ENCODE measurements at regions not wholly inside any gene's neighbourhood (a gene's known extent, or its start where the extent isn't known, plus 50 kb on each side); places are given as distances from the start of the nearest gene placed in this dataset.

DNA sequence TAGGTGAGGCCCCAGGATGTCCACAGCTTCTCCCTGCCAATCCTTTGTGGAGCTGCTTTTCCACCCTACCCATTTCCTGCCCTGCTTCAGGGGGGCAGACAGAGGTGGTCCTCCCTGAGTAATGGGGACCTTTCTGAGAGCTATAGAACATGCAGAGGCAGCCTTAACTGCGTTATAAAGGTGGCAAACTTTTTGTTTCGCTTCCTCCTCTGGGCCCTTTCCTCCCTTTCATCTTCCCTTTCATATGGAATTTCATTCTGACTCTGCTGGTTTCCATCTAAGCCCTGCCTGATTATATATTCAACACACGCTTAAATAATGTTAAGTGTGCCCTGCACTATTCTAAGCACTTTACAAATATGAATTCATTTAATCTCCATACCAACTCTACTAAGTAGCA is 169.3 kb upstream of the E2F8 start:
- Mint-ChIP-seq H3K4me3 (no peak overlapping the region), H3K4me1 (no peaks in the 10 kb centered on the region), H3K36me3 (no peaks in the 10 kb centered on the region), H3K27ac (no peak overlapping the region), H3K9me3 (peaks cover 0 to 12% (median 0%) of the 10 kb centered on the region in 7 donors), H3K27me3 (ENCODE audit: low read depth in 3 of 3) (peaks cover 6 to 9% (median 7%) of the 10 kb centered on the region in 3 donors)
- no peaks in the 10 kb centered on the region for H3K27me3 ChIP-seq (ENCODE audit: control insufficient read depth in 2 of 2, insufficient read depth in 2 of 2, low read length in 2 of 2)
- no peak overlapping the region for H3K27ac ChIP-seq (ENCODE audit: low read depth in 1 of 2, low read length in 2 of 2)
- H2AFZ ChIP-seq (ENCODE audit: insufficient read depth, low read depth, low read length, poor library complexity, severe bottlenecking), result no peak overlapping the region
- 88% methylated on average over 2 of the region's 3 CpGs for WGBS (ENCODE audit: insufficient coverage)
- H3K79me2 ChIP-seq (ENCODE audit: insufficient read depth, low read length), result no peaks in the 10 kb centered on the region
- H3K4me1 ChIP-seq (ENCODE audit: control insufficient read depth in 1 of 2, insufficient read depth in 2 of 2, low read length in 2 of 2), result no peaks in the 10 kb centered on the region
- no peaks in the 10 kb centered on the region for H4K20me1 ChIP-seq (ENCODE audit: insufficient read depth, low read length)
- TF ChIP-seq CTCF (IDR thresholded peaks at IDR 0.05), result no peak
- no peak overlapping the region for H3K4me3 ChIP-seq (replicated peaks in 1 of 3; ENCODE audit: low read depth in 2 of 3, low read length in 3 of 3)
- intact Hi-C loops (cut with micrococcal nuclease), result no loop called here
- no peaks in the 10 kb centered on the region for H3K36me3 ChIP-seq (replicated peaks in 1 of 2; ENCODE audit: control insufficient read depth in 1 of 2, insufficient read depth in 2 of 2, low read length in 2 of 2)
- H3K9ac ChIP-seq (ENCODE audit: insufficient read depth, low read length, poor library complexity, severe bottlenecking), result no peak overlapping the region
- H3K9me3 ChIP-seq (replicated peaks in 1 of 2; ENCODE audit: control insufficient read depth in 1 of 2, insufficient read depth in 1 of 2, low read length in 2 of 2), result no peaks in the 10 kb centered on the region
- DNase-seq, result no peak
- H3K4me2 ChIP-seq (replicated peaks; ENCODE audit: extremely low read depth, low read length, poor library complexity, severe bottlenecking), result no peak overlapping the region

GRCh38 chr11:19409307-19409706 is 168.6 kb upstream of the E2F8 start:
- Mint-ChIP-seq H3K36me3 (no peaks in the 10 kb centered on the region), H3K4me3 (no peak overlapping the region), H3K27ac (no peak overlapping the region), H3K9me3 (peaks cover 0 to 6% (median 0%) of the 10 kb centered on the region in 7 donors), H3K27me3 (ENCODE audit: low read depth in 3 of 3) (peaks cover 4 to 7% (median 4%) of the 10 kb centered on the region in 3 donors), H3K4me1 (no peaks in the 10 kb centered on the region)
- H3K9ac ChIP-seq (ENCODE audit: insufficient read depth, low read length, poor library complexity, severe bottlenecking), result no peak overlapping the region
- no peaks in the 10 kb centered on the region for H3K9me3 ChIP-seq (replicated peaks in 1 of 2; ENCODE audit: control insufficient read depth in 1 of 2, insufficient read depth in 1 of 2, low read length in 2 of 2)
- H3K79me2 ChIP-seq (ENCODE audit: insufficient read depth, low read length), result no peaks in the 10 kb centered on the region
- H3K4me3 ChIP-seq (replicated peaks in 1 of 3; ENCODE audit: low read depth in 2 of 3, low read length in 3 of 3), result no peak overlapping the region
- H3K4me1 ChIP-seq (ENCODE audit: control insufficient read depth in 1 of 2, insufficient read depth in 2 of 2, low read length in 2 of 2), result no peaks in the 10 kb centered on the region
- H3K36me3 ChIP-seq (replicated peaks in 1 of 2; ENCODE audit: control insufficient read depth in 1 of 2, insufficient read depth in 2 of 2, low read length in 2 of 2), result no peaks in the 10 kb centered on the region
- WGBS (ENCODE audit: insufficient coverage), result 40% methylated on average over 1 of the region's 3 CpGs
- no peak for DNase-seq
- intact Hi-C loops (cut with micrococcal nuclease), result no loop called here
- H4K20me1 ChIP-seq (ENCODE audit: insufficient read depth, low read length), result no peaks in the 10 kb centered on the region
- no peaks in the 10 kb centered on the region for H3K27me3 ChIP-seq (ENCODE audit: control insufficient read depth in 2 of 2, insufficient read depth in 2 of 2, low read length in 2 of 2)
- no peak overlapping the region for H3K4me2 ChIP-seq (replicated peaks; ENCODE audit: extremely low read depth, low read length, poor library complexity, severe bottlenecking)
- TF ChIP-seq CTCF (IDR thresholded peaks at IDR 0.05), result no peak
- H2AFZ ChIP-seq (ENCODE audit: insufficient read depth, low read depth, low read length, poor library complexity, severe bottlenecking), result no peak overlapping the region
- H3K27ac ChIP-seq (ENCODE audit: low read depth in 1 of 2, low read length in 2 of 2), result no peak overlapping the region
